Embryonic facial prominence (tissue), 1 donor: ENCODE measurements at regions not wholly inside any gene's neighbourhood (a gene's known extent, or its start where the extent isn't known, plus 50 kb on each side); places are given as distances from the start of the nearest gene placed in this dataset.
"Not testable (repeated sequence)": the region's sequence is repeated elsewhere in the genome, so short reads cannot be mapped to it uniquely, and the experiment has no call there.

ENCODE experiments used
- DNase-seq: peaks from one replicate; pipeline ENCODE4 v3.0.0-alpha.2; 2016; ENCODE audit errors: extremely low spot score

GRCh38 chr1:64361974-64362373, 108.0 kb upstream of the CACHD1 start:
- DNase-seq: no peak

- DNase-seq: no peak
These were observed 106.8 kb upstream of the CACHD1 start for GRCh38 chr1:64363111-64363510.

- no peak for DNase-seq
These were observed 106.3 kb upstream of the CACHD1 start for GRCh38 chr1:64363616-64364015.

- no peak for DNase-seq
These were observed 103.1 kb upstream of the CACHD1 start for GRCh38 chr1:64366821-64367220.

GRCh38 chr1:64368344-64368743, 101.6 kb upstream of the CACHD1 start:
- DNase-seq: no peak

GRCh38 chr1:64378826-64379225, 91.1 kb upstream of the CACHD1 start:
- DNase-seq: no peak

- no peak for DNase-seq
These were observed 82.3 kb upstream of the CACHD1 start for GRCh38 chr1:64387389-64388285.

GRCh38 chr1:64388336-64388735, 81.6 kb upstream of the CACHD1 start:
- peak; percentile 59 for DNase-seq

GRCh38 chr1:64392109-64392508, 77.8 kb upstream of the CACHD1 start:
- no peak for DNase-seq

- DNase-seq: no peak
These were observed 76.1 kb upstream of the CACHD1 start for GRCh38 chr1:64393790-64394189.

- DNase-seq: no peak
These were observed 73.1 kb upstream of the CACHD1 start for GRCh38 chr1:64396817-64397216.

- DNase-seq: no peak
These were observed 72.4 kb upstream of the CACHD1 start for GRCh38 chr1:64397541-64397940.

GRCh38 chr1:64398936-64399335, 71.0 kb upstream of the CACHD1 start:
- DNase-seq: no peak

GRCh38 chr1:64401285-64401684, 68.6 kb upstream of the CACHD1 start:
- no peak for DNase-seq

- DNase-seq: no peak
These were observed 66.6 kb upstream of the CACHD1 start for GRCh38 chr1:64403331-64403730.

GRCh38 chr1:64404202-64404601, 65.7 kb upstream of the CACHD1 start:
- DNase-seq: no peak

GRCh38 chr1:64405833-64406232, 64.1 kb upstream of the CACHD1 start:
- no peak for DNase-seq

GRCh38 chr1:64410217-64410616, 59.7 kb upstream of the CACHD1 start:
- DNase-seq: no peak

- not testable (repeated sequence) for DNase-seq
These were observed 54.9 kb upstream of the CACHD1 start for GRCh38 chr1:64414855-64415546.

- no peak for DNase-seq
These were observed 52.1 kb upstream of the CACHD1 start for GRCh38 chr1:64417803-64418202.
